NAMALWA (cell line): ENCODE measurements at regions not wholly inside any gene's neighbourhood (a gene's known extent, or its start where the extent isn't known, plus 50 kb on each side); places are given as distances from the start of the nearest gene placed in this dataset.

Source experiments
- DNase-seq: peaks from one replicate; pipeline ENCODE4 v3.0.0-alpha.2; 2015; ENCODE audit warnings: low spot score

DNA sequence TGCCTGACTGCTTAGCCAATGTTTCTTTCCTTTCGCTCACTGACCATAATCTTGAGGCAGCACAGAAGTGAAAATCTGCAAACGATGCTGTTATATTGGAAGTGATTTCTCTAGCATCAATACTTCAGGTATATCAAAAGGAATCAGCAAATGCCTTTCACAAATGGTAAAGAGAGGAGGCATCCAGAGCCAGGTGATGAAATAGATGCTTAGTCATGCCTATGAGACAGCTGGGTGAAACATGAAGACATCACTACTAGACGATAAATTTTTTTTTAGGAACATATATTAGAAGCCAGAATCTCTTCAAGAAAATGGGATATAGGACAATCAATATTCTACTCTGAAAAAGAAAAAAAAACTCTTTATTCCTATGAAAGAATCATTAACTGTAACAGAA, 249.2 kb upstream of the SLC39A10 start:
- no peak for DNase-seq

DNA sequence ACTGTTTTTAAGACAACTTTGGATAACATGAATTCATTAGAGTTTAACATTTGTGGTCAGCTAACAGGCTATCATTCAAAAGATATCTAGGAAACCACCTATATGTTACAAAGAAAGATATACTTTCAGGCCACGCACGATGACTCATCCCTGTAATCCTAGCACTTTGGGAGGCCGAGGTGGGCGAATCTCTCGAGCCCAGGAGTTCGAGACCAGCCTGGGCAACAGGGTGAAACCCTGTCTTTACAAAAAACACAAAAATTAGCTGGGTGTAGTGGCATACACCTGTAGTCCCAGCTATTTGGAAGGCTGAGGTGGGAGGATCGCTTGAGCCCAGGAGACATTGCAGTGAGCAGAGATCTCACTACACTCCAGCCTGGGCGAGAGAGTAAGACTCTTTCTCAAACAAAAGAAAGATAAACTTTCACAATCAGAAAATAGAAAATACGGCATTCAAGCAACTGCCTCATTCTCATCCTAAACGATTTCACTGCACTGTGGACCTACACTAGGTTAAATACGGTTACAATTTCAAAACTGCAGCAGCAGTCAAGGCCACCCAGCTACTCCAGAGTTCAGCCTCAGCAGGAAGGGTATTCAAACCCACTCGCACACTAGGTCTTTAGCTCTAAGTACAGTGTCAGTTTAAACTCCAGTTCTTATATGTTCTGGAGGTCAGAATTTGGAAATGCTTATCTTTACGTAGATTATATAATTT, 250.0 kb upstream of the SLC39A10 start:
- DNase-seq: no peak

DNA sequence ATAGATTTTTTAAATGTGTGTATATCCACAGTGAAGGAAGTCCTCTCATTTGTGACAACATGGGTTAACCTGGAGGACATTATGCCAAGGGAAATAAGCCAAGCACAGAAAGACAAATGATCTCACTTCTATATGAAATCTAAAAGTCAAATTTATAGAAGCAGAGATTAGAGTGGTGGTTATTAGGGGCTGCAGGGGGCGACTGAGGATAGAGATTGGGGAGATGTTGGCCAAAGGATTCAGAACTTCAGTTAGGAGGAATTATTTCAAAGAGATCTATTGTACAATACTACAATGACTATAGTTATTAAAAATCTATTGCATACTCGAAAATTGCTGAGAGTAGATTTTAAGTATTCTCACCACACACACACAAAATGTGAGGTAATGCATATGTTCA, 252.4 kb upstream of the SLC39A10 start:
- no peak for DNase-seq

DNA sequence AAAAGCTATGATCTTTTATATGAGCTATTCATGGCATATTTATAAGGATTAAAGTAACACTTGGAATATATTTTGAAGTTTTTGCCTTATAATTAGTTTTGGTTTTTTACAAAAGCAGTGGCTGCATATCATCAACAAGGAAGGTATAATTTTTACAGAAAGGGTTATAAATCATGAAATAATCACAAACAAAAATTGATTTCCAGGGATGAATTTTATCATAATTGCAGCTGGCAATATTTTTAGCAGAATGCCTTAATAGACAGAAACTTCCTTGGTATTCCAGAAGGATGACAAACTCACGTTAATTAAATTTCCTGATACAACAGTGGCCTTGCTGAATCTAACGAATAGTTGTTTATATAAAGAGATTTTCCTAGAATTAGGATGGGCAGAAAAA, 260.5 kb upstream of the SLC39A10 start:
- DNase-seq: no peak

DNA sequence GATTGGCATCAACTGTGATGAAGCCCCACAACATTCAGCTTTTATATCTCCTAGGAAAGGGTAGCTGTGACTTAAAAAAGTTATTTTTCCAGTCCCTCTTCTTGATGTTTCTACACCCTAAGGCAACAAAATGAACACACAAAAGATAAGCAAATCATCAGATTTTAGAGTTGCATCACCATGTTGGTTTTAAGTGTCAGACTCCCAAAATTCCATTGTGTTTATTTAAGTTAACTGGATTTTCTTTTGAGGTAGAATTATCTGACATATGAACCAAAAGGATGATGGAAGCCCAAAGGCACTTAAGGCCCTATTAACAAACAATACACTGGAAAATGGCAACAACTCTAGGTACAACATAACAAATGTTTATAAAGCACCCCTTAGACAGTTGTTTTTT, 261.7 kb upstream of the SLC39A10 start:
- no peak for DNase-seq

DNA sequence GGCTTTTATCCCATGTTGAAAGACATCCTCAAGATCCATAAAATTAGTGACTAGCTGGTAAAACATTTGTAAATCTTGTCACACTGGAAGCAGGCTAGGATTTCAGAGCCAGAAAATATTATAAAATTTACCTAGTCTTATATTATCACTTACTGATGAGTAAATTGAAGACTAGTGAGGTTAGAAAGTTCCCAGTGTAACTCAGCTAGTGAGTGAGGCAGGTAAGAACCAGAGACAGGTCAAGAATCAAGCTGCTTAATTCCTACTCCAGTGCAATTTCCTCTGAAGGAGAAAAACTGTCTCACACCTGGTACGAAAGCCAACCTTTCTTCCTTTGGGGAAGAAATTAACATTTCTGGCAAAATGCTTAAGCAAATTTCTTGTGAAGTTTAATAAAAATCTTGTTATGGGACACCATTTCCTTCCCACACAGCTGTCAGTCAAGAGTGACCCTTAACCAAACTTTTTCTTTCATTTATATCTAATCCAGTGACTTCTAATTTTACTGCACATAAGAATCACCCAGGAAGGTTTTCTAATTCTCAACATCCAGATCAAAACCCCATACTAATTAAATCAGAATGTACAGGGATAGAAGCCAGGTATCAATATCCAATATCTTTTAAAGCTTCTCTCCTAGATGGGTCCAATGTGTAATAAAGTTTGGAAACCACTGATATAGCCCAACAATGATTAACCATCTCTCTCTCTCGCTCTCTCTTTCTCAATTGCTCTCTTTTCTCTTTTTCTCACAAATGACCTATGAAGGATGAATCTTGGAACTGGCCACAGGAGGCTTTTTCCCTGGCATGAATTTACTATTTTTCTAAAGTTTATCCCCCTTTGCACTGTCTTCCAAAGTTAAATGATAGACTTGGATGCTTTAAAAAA, 264.3 kb upstream of the SLC39A10 start:
- no peak for DNase-seq

DNA sequence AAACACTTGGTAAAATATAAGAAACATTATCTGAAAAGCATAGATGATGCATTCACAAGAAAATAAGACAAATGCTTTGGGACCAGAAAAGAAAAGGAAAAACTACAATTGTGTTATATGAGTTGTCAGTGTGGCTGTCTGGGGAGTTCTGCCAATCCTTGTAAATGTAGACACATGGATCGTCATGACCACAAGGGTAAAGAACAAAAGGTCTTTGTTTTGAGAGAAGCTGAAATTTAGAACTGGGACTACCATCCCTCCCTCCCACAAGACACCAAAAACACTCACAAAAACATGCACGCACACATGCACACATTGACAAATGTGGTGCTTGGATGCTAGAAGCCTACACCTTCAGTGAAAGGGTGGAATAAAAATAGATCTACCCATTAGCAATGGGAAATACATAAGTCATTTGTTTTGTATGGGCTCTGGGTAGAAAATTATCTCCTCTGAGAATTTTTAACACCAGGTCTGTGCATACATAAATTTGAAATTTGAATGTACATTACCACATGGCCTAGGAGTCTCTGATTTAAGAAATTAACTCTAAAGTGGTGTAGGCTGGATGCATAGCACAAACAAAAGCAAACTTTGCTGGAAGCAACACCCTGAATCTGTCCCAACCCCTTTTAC, 266.2 kb upstream of the SLC39A10 start:
- no peak for DNase-seq

DNA sequence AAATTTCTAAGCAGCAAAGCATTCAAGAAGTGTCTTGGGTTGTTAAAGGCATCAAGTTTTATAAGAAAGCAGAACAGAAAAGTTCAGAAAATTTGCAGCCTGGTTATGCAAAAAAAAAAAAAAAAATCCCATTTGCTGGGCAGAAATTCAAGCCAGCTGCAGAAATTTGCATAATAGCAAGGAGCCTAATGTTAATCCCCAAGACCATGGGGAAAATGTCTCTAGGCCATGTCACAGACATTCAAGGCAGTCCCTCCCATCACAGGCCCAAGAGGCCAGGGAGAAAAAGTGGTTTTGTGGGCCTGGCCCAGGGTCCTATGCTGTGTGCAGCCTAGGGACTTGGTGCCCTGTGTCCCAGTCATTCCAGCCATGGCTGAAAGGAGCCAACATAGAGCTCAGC, 269.0 kb upstream of the SLC39A10 start:
- DNase-seq: peak; percentile 9

DNA sequence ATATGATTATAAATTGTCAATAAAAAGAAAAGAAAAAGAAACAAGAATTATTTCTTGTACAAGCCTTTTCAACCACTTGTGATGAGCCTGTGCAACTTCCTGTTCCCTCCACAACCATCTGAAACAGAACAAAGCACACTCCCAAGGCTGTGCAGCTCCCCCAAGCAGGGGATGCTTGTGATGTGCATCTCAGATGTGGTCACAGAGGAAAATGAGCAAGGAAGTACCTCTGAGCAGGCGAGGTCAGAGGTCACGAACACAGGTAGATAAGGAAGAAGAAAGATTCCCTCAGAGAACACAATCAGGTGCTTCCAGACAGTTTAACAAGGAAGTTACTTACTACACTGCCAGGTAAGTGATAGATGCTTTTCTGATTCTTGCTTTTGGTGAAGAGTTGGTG, 274.8 kb upstream of the SLC39A10 start:
- no peak for DNase-seq

DNA sequence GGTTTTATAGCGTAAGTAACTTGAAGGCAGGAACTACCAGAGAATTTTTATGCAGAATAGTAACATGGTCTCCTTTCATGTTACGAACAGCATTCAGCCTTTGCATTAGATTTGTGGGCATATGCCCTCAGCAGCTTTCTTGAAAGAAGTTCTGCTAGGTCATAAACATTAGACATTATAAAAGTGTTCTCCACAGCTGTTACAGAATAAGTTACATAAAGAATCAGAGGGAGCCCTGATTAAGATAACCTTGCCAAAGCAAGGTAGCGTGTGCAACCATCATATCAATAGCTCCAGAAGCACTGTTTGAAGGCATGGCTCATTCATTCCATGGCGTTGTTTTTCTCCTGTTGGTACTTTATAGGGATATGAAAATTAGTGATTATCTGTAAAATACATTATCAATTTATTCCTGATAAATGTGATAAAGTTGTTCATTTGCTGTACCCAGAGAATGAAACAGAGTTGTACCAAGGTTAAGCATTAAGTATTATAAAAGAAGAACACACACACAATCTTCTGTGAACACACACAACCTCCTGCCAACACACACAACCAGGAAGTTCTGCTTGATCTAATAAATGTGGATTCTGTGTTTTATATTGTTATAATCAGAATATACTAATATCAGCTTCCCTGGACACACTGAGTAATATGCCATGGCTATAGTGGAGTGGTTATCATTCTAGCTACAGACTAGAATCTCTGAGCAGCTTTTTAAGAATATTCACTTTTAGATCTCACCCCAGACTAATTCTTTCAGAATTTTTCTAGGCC, 286.7 kb upstream of the SLC39A10 start:
- no peak for DNase-seq

DNA sequence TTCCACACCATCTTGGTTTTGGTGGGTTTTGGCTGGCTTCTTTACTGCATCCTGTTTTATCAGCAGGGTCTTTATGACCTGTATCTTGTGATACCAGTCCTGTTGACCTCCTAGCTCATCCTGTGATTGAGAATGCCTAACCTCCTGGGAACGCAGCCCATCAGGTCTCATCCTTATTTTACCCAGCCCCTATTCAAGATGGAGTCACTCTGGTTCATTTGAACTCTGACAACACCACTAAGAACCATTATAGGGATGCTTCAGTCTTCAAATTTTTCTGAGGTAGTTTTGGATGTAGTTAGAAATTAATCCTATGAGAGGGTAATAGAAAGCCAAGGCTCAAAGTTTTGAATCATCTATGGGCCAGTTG, 287.8 kb upstream of the SLC39A10 start:
- DNase-seq: no peak

DNA sequence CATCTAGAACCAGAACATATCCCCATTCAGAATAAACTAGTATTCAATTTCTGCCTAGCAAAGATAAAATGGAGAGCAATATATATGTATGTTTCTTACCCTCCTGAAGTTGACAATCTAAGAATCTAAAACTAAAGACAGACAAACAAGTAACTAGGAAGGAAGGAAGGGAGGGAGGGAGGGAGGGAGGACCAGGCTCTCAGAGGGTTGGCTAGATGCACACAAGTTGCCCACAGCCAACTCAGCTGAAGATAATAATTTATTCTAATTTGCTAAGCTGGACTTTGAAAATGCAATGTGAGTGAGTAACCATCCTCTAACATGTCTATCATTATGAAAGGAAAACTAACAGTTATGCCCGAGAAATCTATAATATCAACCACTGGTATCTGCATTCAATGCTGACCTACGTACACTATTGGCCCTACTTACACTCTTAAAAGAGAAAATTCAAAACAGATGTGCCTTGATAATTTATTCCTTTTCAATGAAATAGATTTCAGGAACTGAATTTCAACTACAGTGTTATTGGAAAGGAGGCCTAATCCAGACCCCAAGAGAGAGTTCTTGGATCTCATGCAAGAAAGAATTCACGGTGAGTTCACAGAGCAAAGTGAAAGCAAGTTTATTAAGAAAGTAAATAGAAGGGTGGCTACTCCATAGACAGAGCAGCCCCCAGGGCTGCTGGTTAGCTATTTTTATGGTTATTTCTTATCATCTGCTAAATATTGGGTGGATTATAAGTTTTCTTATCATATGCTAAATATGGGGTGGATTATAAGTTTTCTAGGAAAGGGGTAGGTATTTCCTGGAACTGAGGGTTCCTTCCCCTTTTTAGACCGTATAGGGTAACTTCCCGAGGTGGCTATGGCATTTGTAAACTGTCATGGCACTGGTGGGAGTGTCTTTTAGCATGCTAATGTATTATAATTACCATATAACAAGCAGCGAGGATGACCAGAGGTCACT, 288.5 kb upstream of the SLC39A10 start:
- no peak for DNase-seq

DNA sequence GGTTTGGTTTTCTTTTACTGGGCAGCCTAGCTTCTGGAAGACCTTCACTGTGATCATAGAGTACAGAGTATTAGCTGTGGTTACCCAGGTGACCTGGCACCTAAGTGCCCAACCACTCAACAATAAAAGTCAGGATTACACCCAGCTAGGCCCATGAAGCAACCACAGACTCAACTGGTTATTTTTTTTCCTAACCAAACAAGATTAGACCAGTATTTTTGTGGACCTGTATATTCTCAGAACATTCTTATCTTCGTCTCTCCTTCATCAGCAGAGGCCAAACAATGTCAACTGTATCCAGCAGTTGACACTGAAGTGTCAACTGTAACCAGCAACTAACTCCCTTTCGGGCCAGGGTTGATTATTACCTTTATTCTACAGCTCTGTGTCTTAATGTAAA, 289.2 kb upstream of the SLC39A10 start:
- no peak for DNase-seq

DNA sequence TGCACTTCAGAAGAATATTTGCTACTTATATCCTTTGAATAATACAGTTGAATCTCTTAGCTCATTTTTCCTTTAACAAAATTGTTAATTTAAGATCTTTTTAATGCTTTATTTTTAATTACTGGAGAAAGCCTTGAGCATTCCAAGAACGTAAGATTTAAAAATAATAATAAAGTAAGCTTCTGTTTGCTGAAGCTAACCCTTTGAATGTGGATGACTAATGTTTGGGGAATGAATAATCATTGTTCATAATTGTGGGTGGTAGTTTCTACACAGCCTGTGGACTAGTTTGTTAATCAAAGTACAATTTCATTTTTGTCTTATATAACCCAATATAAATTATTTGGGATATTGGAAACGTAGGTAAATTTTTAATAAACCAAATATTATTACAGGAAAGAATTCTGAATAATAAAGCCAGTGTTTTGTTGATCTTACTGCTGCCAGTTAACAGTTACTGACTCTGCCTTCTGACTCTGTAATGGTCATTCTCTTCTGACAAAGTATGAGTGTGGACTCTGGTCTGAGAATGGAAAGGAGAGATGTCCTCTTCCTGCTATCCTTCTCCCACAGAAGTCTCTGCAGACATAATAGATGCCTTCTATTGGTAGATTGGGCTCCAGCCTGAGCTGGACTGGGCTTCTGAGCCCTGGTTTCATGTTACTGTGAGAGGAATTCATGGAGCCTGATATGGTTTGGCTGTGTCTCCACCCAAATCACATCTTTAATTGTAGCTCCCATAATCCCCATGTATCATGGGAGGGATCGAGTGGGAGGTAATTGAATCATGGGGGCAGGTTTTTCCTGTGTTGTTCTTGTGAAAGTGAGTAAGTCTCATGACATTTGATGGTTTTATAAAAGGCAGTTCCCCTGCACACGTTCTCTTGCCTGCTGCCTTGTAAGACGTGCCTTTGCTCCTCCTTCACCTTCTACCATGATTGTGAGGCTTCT, 292.7 kb upstream of the SLC39A10 start:
- DNase-seq: no peak

DNA sequence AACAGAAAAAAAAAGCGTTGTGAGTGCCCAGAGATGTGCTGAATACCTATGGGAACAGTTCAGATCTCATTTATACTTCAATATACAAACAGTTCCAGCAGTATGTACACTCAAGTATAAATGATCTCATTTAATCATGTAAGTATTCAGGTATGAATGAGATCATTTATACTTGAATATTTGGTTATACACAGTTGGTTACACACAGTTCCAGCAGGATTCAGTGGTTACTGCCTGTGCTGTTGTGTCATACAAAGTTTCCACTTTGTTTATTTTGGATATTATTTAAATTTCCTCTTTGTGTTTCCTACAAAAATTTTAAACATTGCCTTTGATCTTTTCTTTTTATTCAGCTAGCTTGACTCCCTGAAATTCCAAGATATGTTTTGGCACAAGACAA, 293.5 kb upstream of the SLC39A10 start:
- no peak for DNase-seq

DNA sequence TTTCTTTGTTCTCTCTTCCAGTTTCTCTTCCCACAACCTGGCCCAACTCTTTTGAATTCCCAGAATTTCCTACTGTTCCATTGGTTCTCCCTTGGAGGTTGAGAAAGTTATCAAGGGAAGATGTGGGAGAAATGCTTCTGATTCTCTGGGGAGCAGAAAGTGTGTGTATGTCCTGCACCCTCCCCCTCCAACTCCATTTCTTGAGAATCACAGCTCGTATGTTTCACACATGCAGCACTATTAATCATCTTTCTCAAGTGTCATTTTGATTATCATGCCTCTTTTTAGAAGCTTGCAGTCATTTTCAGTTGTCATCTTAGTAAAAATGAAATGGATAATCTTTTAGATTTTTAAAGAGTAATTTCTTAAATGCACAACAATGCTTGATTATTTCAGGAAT, 296.8 kb upstream of the SLC39A10 start:
- no peak for DNase-seq

DNA sequence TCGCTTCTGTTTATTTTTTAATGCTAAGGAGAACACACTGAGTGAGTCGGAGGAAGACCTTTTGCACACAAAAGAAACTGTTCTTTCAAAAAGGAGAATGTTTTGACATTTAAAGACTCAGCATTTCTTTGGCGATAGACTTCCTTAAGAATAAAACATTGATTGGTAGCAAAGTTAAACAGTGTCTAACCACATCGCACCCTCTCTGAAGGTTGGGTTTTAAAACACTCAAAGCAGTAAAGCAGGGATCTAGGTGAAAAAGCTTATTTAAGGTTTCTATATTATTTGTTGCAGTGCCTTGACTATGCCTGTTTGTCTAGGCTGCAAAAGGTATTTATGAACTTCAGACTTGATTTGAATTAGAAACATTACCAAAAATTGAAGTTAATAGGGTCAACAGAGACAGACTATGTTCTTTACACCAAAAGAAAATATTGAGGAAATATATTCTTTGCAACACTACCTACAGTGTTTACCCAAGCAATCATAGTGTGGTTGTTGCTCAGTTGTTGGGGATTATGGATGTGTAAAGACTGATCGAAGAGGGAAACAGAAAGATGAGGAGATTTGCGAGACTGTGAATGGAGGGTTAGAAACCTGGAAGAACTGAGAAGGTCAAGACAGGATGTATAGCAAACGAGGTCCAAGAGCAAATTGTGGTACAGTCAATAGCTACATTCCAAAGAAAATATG, 297.8 kb upstream of the SLC39A10 start:
- no peak for DNase-seq

DNA sequence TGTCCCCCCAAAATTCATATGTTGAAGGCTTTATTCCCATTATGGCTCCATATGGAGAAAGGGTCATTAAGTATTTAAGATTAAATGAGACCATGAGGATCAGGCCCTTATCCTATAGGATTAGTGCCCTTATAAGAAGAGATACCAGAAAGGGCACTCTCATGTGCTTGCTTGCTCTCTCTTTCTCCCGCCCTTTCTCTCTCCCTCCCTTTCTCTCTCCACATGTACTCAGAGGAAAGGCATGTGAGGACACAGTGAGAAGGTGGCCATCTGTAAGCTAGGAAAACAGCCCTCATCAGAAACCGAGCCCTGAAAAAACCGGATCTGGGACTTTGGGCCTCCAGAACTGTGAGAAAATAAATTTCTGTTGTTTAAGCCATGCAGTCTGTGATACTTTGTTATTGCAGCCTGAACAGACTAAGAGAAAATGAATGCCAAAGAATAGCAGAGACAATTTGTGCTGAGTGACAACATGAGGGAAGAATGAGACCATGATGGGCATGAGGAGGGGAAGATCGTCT, 300.0 kb upstream of the SLC39A10 start:
- no peak for DNase-seq

DNA sequence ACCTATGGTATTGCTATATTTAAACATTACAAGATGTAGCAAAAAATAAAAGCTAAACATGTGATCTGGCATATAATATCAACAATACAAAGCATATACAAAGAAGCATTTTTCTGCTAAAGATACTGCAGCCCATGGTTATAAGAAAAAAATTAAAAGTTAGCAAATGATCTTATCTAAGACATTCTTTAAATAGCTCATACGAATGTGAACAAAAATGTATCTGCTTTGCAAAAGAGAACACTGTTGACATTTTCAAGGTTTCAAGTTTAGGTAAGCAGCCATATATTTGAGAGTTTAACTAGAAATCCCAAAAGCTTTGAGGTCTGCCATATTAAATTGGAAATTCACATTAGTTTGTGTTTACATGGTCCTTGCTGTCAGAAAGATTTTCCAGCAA, 301.0 kb upstream of the SLC39A10 start:
- no peak for DNase-seq
